H9 (cell line): ENCODE measurements at regions not wholly inside any gene's neighbourhood (a gene's known extent, or its start where the extent isn't known, plus 50 kb on each side); places are given as distances from the start of the nearest gene placed in this dataset.

ENCODE experiments used
- DNase-seq: peaks from one replicate; pipeline ENCODE4 v3.0.0-alpha.2; 2017
- H2AFZ ChIP-seq: one replicate; pipeline ENCODE4 v1.6.1; 2013; ENCODE audit warnings: mild to moderate bottlenecking, low read length, control low read depth, moderate library complexity
- H2AK5ac ChIP-seq: 2 replicates; pipeline ENCODE4 v1.6.1; 2013; ENCODE audit warnings: low read length, control low read depth, mixed read lengths; ENCODE audit not compliant: insufficient read length
- H2BK120ac ChIP-seq: one replicate; pipeline ENCODE4 v1.6.1; 2013; ENCODE audit warnings: low read depth, mild to moderate bottlenecking, low read length, control low read depth, inconsistent platforms; ENCODE audit not compliant: poor library complexity, severe bottlenecking
- H2BK12ac ChIP-seq: 2 replicates; pipeline ENCODE4 v1.6.1; 2013; ENCODE audit warnings: low read length, control low read depth, mixed read lengths, low read depth; ENCODE audit not compliant: insufficient read length
- H2BK15ac ChIP-seq: 2 replicates; pipeline ENCODE4 v1.6.1; 2013; ENCODE audit warnings: low read depth, low read length, control low read depth
- H2BK20ac ChIP-seq: one replicate; pipeline ENCODE4 v1.6.1; 2013; ENCODE audit warnings: low read depth, mild to moderate bottlenecking, low read length, control low read depth, inconsistent platforms; ENCODE audit not compliant: poor library complexity, severe bottlenecking
- H2BK5ac ChIP-seq: 2 replicates; pipeline ENCODE4 v1.6.1; 2013; ENCODE audit warnings: low read length, control low read depth, mixed read lengths; ENCODE audit not compliant: insufficient read length
- H3K14ac ChIP-seq: 2 replicates; pipeline ENCODE4 v1.6.1; 2013; ENCODE audit warnings: low read length, control low read depth; ENCODE audit not compliant: insufficient read depth
- H3K18ac ChIP-seq: 2 replicates; pipeline ENCODE4 v1.6.1; 2013; ENCODE audit warnings: low read depth, mild to moderate bottlenecking, mixed read lengths, low read length, control low read depth; ENCODE audit not compliant: insufficient read length
- H3K23ac ChIP-seq: 2 replicates; pipeline ENCODE4 v1.6.1; 2013; ENCODE audit warnings: low read length, control low read depth, mixed read lengths, low read depth; ENCODE audit not compliant: insufficient read length
- H3K23me2 ChIP-seq: 2 replicates; pipeline ENCODE4 v1.6.1; 2013; ENCODE audit warnings: low read depth, mild to moderate bottlenecking, mixed read lengths, low read length, control low read depth; ENCODE audit not compliant: insufficient read length, poor library complexity, severe bottlenecking
- H3K27ac ChIP-seq: 2 replicates; pipeline ENCODE4 v1.5.1; 2013; ENCODE audit warnings: low read length, control low read depth, mixed read lengths, low read depth; ENCODE audit not compliant: insufficient read length
- H3K27me3 ChIP-seq: 2 replicates; pipeline ENCODE4 v1.6.1; 2013; ENCODE audit warnings: low read length, control low read depth, inconsistent platforms; ENCODE audit not compliant: insufficient read depth
- H3K4ac ChIP-seq: 2 replicates; pipeline ENCODE4 v1.6.1; 2013; ENCODE audit warnings: low read depth, mild to moderate bottlenecking, control low read depth, inconsistent platforms, low read length, moderate library complexity
- H3K4me1 ChIP-seq: 2 replicates; pipeline ENCODE4 v1.6.1; 2013; ENCODE audit warnings: low read length, control low read depth, inconsistent platforms; ENCODE audit not compliant: insufficient read depth
- H3K4me2 ChIP-seq: 2 replicates; pipeline ENCODE4 v1.6.1; 2013; ENCODE audit warnings: low read length, control low read depth, mixed read lengths; ENCODE audit not compliant: insufficient read length, insufficient read depth
- H3K56ac ChIP-seq: 2 replicates; pipeline ENCODE4 v1.6.1; 2013; ENCODE audit warnings: low read depth, mild to moderate bottlenecking, mixed read lengths, low read length, control low read depth; ENCODE audit not compliant: insufficient read length
- H3K79me1 ChIP-seq: 2 replicates; pipeline ENCODE4 v1.6.1; 2013; ENCODE audit warnings: low read depth, mild to moderate bottlenecking, moderate library complexity, low read length, control low read depth, inconsistent platforms; ENCODE audit not compliant: insufficient read depth, poor library complexity, severe bottlenecking
- H3K79me2 ChIP-seq: 2 replicates; pipeline ENCODE4 v1.6.1; 2013; ENCODE audit warnings: low read length, control low read depth, inconsistent platforms; ENCODE audit not compliant: insufficient read depth
- H3K9ac ChIP-seq: 2 replicates; pipeline ENCODE4 v1.6.1; 2013; ENCODE audit warnings: low read length, control low read depth, mixed read lengths; ENCODE audit not compliant: insufficient read length; ENCODE audit errors: extremely low read depth
- H3K9me3 ChIP-seq: one replicate; pipeline ENCODE4 v1.6.1; 2013; ENCODE audit warnings: low read depth, low read length, inconsistent platforms; ENCODE audit not compliant: control insufficient read depth
- H3T11ph ChIP-seq: one replicate; pipeline ENCODE4 v1.6.1; 2013; ENCODE audit warnings: mild to moderate bottlenecking, low read length, control low read depth, inconsistent platforms
- H4K20me1 ChIP-seq: one replicate; pipeline ENCODE4 v1.6.1; 2013; ENCODE audit not compliant: control insufficient read depth, insufficient read length, insufficient read depth
- H4K5ac ChIP-seq: 2 replicates; pipeline ENCODE4 v1.6.1; 2013; ENCODE audit warnings: low read depth, mild to moderate bottlenecking, mixed read lengths, low read length, control low read depth; ENCODE audit not compliant: insufficient read length
- H4K8ac ChIP-seq: replicated peaks from 2 replicates; pipeline ENCODE4 v1.6.1; 2013; ENCODE audit warnings: low read length, control low read depth, mixed read lengths, low read depth; ENCODE audit not compliant: insufficient read length
- H4K91ac ChIP-seq: 2 replicates; pipeline ENCODE4 v1.6.1; 2013; ENCODE audit warnings: low read depth, mild to moderate bottlenecking, moderate library complexity, mixed read lengths, low read length, control low read depth; ENCODE audit not compliant: insufficient read length
- H3K27ac Mint-ChIP-seq, 3 experiments: 2 replicates in 2 of 3; 3 replicates in 1 of 3; pipeline ENCODE4 v1.8.0; 2020 to 2021; ENCODE audit warnings: mixed read lengths in 3 of 3, mild to moderate bottlenecking in 1 of 3, moderate library complexity in 1 of 3
- H3K27me3 Mint-ChIP-seq: 2 replicates; pipeline ENCODE4 v1.8.0; 2021; ENCODE audit warnings: low read depth, mild to moderate bottlenecking, moderate library complexity, mixed read lengths
- H3K36me3 Mint-ChIP-seq, 3 experiments: 2 replicates in 2 of 3; 3 replicates in 1 of 3; pipeline ENCODE4 v1.8.0; 2020 to 2021; ENCODE audit warnings: low read depth in 3 of 3, mixed read lengths in 3 of 3; ENCODE audit not compliant: insufficient read depth in 1 of 3
- H3K4me1 Mint-ChIP-seq, 2 experiments: 2 replicates each; pipeline ENCODE4 v1.8.0; 2020; ENCODE audit warnings: mixed read lengths in 2 of 2
- H3K4me3 Mint-ChIP-seq, 2 experiments: 2 replicates in 1 of 2; 3 replicates in 1 of 2; pipeline ENCODE4 v1.8.0; 2020 to 2021; ENCODE audit warnings: mild to moderate bottlenecking in 2 of 2, mixed read lengths in 2 of 2, moderate library complexity in 1 of 2
- H3K9me3 Mint-ChIP-seq, 2 experiments: 2 replicates in 1 of 2; 3 replicates in 1 of 2; pipeline ENCODE4 v1.8.0; 2020; ENCODE audit warnings: mild to moderate bottlenecking in 2 of 2, mixed read lengths in 2 of 2, moderate library complexity in 1 of 2
- CTCF ChIP-seq: fragments of 200-600 bp; sonication (generic); conservative IDR thresholded peaks from 3 replicates; pipeline ENCODE4 v1.8.0; 2021; ENCODE audit warnings: antibody characterized with exemption, mild to moderate bottlenecking
- WGBS: extraction: QIAGEN DNeasy Blood & Tissue Kit; methylation state at CpG from one replicate; pipeline ENCODE4 v1.1.7; 2013; ENCODE audit warnings: missing lambda C conversion rate, low lambda C conversion rate, mixed read lengths; ENCODE audit not compliant: insufficient read length; ENCODE audit errors: extremely low coverage; 5-methylcytosine and 5-hydroxymethylcytosine counted together

GRCh38 chr1:4149281-4149680, 249.2 kb upstream of the C1orf174 start:
- Histone ChIP-seq H3K23ac (no peak overlapping the region), H3K14ac (no peak overlapping the region), H4K91ac (no peak overlapping the region), H2BK15ac (no peak overlapping the region), H3K18ac (no peak overlapping the region), H4K20me1 (no peaks in the 10 kb centered on the region), H4K5ac (no peak overlapping the region), H3K27ac (no peak overlapping the region), H4K8ac (no peak overlapping the region), H2BK20ac (no peak overlapping the region), H2AFZ (no peak overlapping the region), H3K79me2 (no peaks in the 10 kb centered on the region), H2AK5ac (no peak overlapping the region), H3K4me2 (no peak overlapping the region), H3T11ph (no peak overlapping the region), H3K79me1 (no peaks in the 10 kb centered on the region), H2BK5ac (no peak overlapping the region), H2BK120ac (no peak overlapping the region), H3K9me3 (no peaks in the 10 kb centered on the region), H3K56ac (no peak overlapping the region), H3K4me1 (no peaks in the 10 kb centered on the region), H3K9ac (no peak overlapping the region), H3K23me2 (no peaks in the 10 kb centered on the region), H3K27me3 (no peaks in the 10 kb centered on the region), H3K4ac (no peak overlapping the region), H2BK12ac (no peak overlapping the region)
- peaks cover 10 to 11% of the 10 kb centered on the region in 2 experiments for H3K4me1 Mint-ChIP-seq
- no peak for TF ChIP-seq CTCF
- no peaks in the 10 kb centered on the region; the same call in none of the 2 replicates for H3K27me3 Mint-ChIP-seq
- H3K27ac Mint-ChIP-seq = no peak overlapping the region
- no CpG with 5 or more reads among the region's 7 CpGs for WGBS
- H3K4me3 Mint-ChIP-seq = no peak overlapping the region
- H3K9me3 Mint-ChIP-seq = no peaks in the 10 kb centered on the region
- no peaks in the 10 kb centered on the region for H3K36me3 Mint-ChIP-seq
- no peak for DNase-seq
